Vagina (tissue), 2 donors: ENCODE measurements at regions not wholly inside any gene's neighbourhood (a gene's known extent, or its start where the extent isn't known, plus 50 kb on each side); places are given as distances from the start of the nearest gene placed in this dataset.

Experiments used
- DNase-seq, 2 donors: peaks; one replicate each; pipeline ENCODE4 v3.0.0-alpha.2; 2017; ENCODE audit errors: extremely low spot score in 2 of 2
- H3K27ac ChIP-seq: fragments of 200-600 bp; sonication (generic); one replicate; pipeline ENCODE4 v1.5.1; 2019
- H3K27me3 ChIP-seq: fragments of 200-600 bp; sonication (generic); one replicate; pipeline ENCODE4 v1.5.1; 2019
- H3K36me3 ChIP-seq, 2 donors: fragments of 200-600 bp; sonication (generic); one replicate each; pipeline ENCODE4 v1.5.1; 2017 to 2019
- H3K4me1 ChIP-seq: fragments of 200-600 bp; sonication (generic); one replicate; pipeline ENCODE4 v1.5.1; 2019
- H3K4me3 ChIP-seq, 2 donors: fragments of 200-600 bp; sonication (generic); 1 replicate in 1 of 2; 2 replicates in 1 of 2; pipeline ENCODE4 v1.5.1; 2016 to 2019
- H3K9me3 ChIP-seq: fragments of 200-600 bp; sonication (generic); one replicate; pipeline ENCODE4 v1.5.1; 2019
- CTCF ChIP-seq, 3 experiments: fragments of 450-650 bp in 2 of 3; fragments of 200-600 bp in 1 of 3; sonication (generic) in 1 of 3; IDR thresholded peaks; one replicate each; pipeline ENCODE4 v1.5.1; 2017 to 2019; ENCODE audit warnings: antibody characterized with exemption in 3 of 3, mild to moderate bottlenecking in 2 of 3, moderate library complexity in 2 of 3
- POLR2A ChIP-seq, 2 donors: fragments of 450-650 bp; IDR thresholded peaks; one replicate each; pipeline ENCODE4 v1.6.1; 2017; ENCODE audit warnings: antibody characterized with exemption in 2 of 2, mild to moderate bottlenecking in 2 of 2, moderate library complexity in 2 of 2
- POLR2AphosphoS5 ChIP-seq, 2 donors: sonication (generic); formaldehyde crosslinking; IDR thresholded peaks; one replicate each; pipeline ENCODE4 v1.9.0; 2017; ENCODE audit warnings: antibody characterized with exemption in 2 of 2, mild to moderate bottlenecking in 2 of 2, low read depth in 1 of 2; ENCODE audit not compliant: insufficient read depth in 1 of 2
- intact Hi-C: fragments of 100-400 bp; cut with DNase I; formaldehyde crosslinking; loops from one replicate; pipeline ENCODE4 v1.15.1; 2023

- no peaks in the 10 kb centered on the region for H3K4me1 ChIP-seq
- H3K27me3 ChIP-seq = no peaks in the 10 kb centered on the region
- DNase-seq = no peak
- no peak overlapping the region for H3K27ac ChIP-seq
- no peak overlapping the region for H3K4me3 ChIP-seq
- no peaks in the 10 kb centered on the region for H3K36me3 ChIP-seq
- intact Hi-C loops = no loop called here
- no peak for TF ChIP-seq POLR2A (IDR thresholded peaks at IDR 0.05)
- TF ChIP-seq CTCF (IDR thresholded peaks at IDR 0.05) = no peak
- TF ChIP-seq POLR2AphosphoS5 (IDR thresholded peaks at IDR 0.05; ENCODE audit: insufficient read depth in 1 of 2, low read depth in 1 of 2) = no peak
- no peaks in the 10 kb centered on the region for H3K9me3 ChIP-seq
Measured at GRCh38 chr2:241924069-241924908, 54.8 kb downstream of the RTP5 start.

DNA sequence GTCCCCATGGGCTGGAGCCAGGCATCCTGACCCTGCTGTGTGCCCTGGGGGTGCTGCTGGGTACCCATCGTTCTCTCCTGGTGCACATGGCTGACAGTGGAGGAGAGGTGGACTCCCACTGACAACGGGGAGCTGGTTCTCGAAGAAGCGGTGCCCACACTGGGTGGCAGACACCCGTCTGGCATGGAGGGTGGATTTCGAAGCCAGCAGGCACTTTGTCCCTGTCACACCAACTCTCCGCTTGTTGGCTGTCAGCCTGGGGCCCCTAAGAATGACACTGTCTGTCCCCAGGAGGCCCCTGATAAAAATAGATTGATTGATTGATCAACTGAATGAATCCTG, 55.4 kb downstream of the RTP5 start:
- Histone ChIP-seq H3K27ac (no peak overlapping the region), H3K4me1 (no peaks in the 10 kb centered on the region), H3K4me3 (no peak overlapping the region), H3K27me3 (no peaks in the 10 kb centered on the region), H3K36me3 (no peaks in the 10 kb centered on the region), H3K9me3 (no peaks in the 10 kb centered on the region)
- TF ChIP-seq CTCF (IDR thresholded peaks at IDR 0.05) (no peak), POLR2A (IDR thresholded peaks at IDR 0.05) (no peak), POLR2AphosphoS5 (IDR thresholded peaks at IDR 0.05; ENCODE audit: insufficient read depth in 1 of 2, low read depth in 1 of 2) (no peak)
- intact Hi-C loops = no loop called here
- DNase-seq = no peak

DNA sequence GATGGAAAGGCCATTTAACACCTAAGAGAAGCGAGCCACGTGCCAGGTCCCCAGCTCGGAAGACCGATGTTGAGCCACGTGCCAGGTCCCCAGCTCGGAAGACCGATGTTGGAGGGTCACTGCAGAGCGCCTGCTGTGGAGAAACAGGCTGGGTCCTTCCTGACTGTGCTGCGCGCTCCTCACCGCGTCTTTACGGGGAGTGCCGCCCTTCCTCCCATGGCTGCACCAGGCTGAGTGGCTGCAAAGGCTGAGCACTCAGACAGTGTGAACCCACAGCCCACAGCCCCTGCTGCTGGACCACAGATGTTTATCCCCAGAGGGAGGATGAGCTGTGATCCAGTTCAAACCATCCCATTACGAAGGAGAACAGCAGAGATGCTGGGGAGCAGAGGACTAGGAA, 55.7 kb downstream of the RTP5 start:
- H3K4me3 ChIP-seq = no peak overlapping the region
- H3K9me3 ChIP-seq = no peaks in the 10 kb centered on the region
- H3K36me3 ChIP-seq = no peaks in the 10 kb centered on the region
- no peak overlapping the region for H3K27ac ChIP-seq
- no peaks in the 10 kb centered on the region for H3K4me1 ChIP-seq
- TF ChIP-seq POLR2A (IDR thresholded peaks at IDR 0.05) = no peak
- no peak for TF ChIP-seq POLR2AphosphoS5 (IDR thresholded peaks at IDR 0.05; ENCODE audit: insufficient read depth in 1 of 2, low read depth in 1 of 2)
- TF ChIP-seq CTCF (IDR thresholded peaks at IDR 0.05) = no peak
- DNase-seq = no peak
- no peaks in the 10 kb centered on the region for H3K27me3 ChIP-seq
- intact Hi-C loops = no loop called here

DNA sequence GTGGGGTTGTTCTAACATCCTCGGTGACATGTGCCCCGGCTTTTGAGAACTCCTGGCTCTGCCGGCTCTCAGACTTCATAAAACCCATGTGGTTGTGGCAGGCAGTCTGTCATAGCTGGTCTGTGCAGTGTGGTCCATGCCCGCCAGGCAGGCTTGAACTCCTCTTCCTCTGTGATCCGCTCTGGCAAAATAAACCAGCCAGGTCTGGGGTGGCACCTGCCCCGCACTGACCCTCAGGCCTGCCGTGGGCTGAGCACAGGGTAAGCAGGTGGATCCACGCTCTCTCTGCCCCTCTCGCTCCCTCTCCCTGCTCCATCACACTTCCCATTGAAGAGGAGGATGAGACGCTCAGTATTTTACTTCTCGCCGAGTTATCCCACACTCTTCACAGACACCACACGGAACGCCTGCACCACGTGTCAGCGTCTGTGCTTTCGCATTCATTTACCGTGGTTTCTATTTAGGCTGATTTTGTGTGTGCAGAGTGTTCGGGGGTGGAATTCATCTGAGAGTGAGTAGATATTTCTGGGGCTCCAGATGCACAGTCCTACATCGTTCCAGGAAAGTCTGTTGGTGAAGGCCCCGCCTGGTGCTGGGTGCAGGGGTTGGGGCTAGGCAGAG, 56.4 kb downstream of the RTP5 start:
- H3K27ac ChIP-seq = no peak overlapping the region
- H3K4me3 ChIP-seq = no peak overlapping the region
- no peaks in the 10 kb centered on the region for H3K9me3 ChIP-seq
- no peaks in the 10 kb centered on the region for H3K27me3 ChIP-seq
- H3K4me1 ChIP-seq = no peaks in the 10 kb centered on the region
- H3K36me3 ChIP-seq = no peaks in the 10 kb centered on the region
- intact Hi-C loops = no loop called here
- no peak for DNase-seq
- TF ChIP-seq POLR2AphosphoS5 (IDR thresholded peaks at IDR 0.05; ENCODE audit: insufficient read depth in 1 of 2, low read depth in 1 of 2) = no peak
- no peak for TF ChIP-seq CTCF (IDR thresholded peaks at IDR 0.05)
- TF ChIP-seq POLR2A (IDR thresholded peaks at IDR 0.05) = no peak
